ENCODE measurements at regions not wholly inside any gene's neighbourhood (a gene's known extent, or its start where the extent isn't known, plus 50 kb on each side); places are given as distances from the start of the nearest gene placed in this dataset.

GRCh38 chr10:121069061-121069850 is 218.1 kb downstream of the WDR11 start:
- no peak for DNase-seq (ENCODE audit: low read depth in 4 of 4, low spot score in 2 of 4)

- DNase-seq (ENCODE audit: low read depth in 4 of 4, low spot score in 2 of 4), result no peak
Observed at GRCh38 chr10:121070275-121071070, 219.3 kb downstream of the WDR11 start.

- DNase-seq (ENCODE audit: low read depth in 4 of 4, low spot score in 2 of 4), result no peak
Observed at GRCh38 chr10:121071901-121072300, 220.7 kb downstream of the WDR11 start.

GRCh38 chr10:121073728-121074127 is 222.6 kb downstream of the WDR11 start:
- DNase-seq (ENCODE audit: low read depth in 4 of 4, low spot score in 2 of 4), result no peak

- DNase-seq (ENCODE audit: low read depth in 4 of 4, low spot score in 2 of 4), result no peak
Observed at GRCh38 chr10:121076776-121077715, 225.9 kb downstream of the WDR11 start.

GRCh38 chr10:121078036-121078435 is 226.9 kb downstream of the WDR11 start:
- no peak for DNase-seq (ENCODE audit: low read depth in 4 of 4, low spot score in 2 of 4)

GRCh38 chr10:121078672-121079102 is 227.5 kb downstream of the WDR11 start:
- DNase-seq (ENCODE audit: low read depth in 4 of 4, low spot score in 2 of 4), result no peak

GRCh38 chr10:121079226-121079625 is 228.1 kb downstream of the WDR11 start:
- DNase-seq (ENCODE audit: low read depth in 4 of 4, low spot score in 2 of 4), result no peak

- no peak for DNase-seq (ENCODE audit: low read depth in 4 of 4, low spot score in 2 of 4)
Observed at GRCh38 chr10:121080281-121080891, 229.2 kb downstream of the WDR11 start.

- DNase-seq (ENCODE audit: low read depth in 4 of 4, low spot score in 2 of 4), result no peak
Observed at GRCh38 chr10:121081306-121081705, 230.1 kb downstream of the WDR11 start.

GRCh38 chr10:121082984-121083383 is 231.8 kb downstream of the WDR11 start:
- DNase-seq (ENCODE audit: low read depth in 4 of 4, low spot score in 2 of 4), result no peak

- no peak for DNase-seq (ENCODE audit: low read depth in 4 of 4, low spot score in 2 of 4)
Observed at GRCh38 chr10:121084016-121084674, 233.0 kb downstream of the WDR11 start.

GRCh38 chr10:121084675-121085070 is 233.5 kb downstream of the WDR11 start:
- no peak for DNase-seq (ENCODE audit: low read depth in 4 of 4, low spot score in 2 of 4)

- no peak for DNase-seq (ENCODE audit: low read depth in 4 of 4, low spot score in 2 of 4)
Observed at GRCh38 chr10:121085367-121085766, 234.2 kb downstream of the WDR11 start.

- DNase-seq (ENCODE audit: low read depth in 4 of 4, low spot score in 2 of 4), result no peak
Observed at GRCh38 chr10:121087129-121087528, 236.0 kb downstream of the WDR11 start.

GRCh38 chr10:121087688-121088087 is 236.5 kb downstream of the WDR11 start:
- no peak for DNase-seq (ENCODE audit: low read depth in 4 of 4, low spot score in 2 of 4)

GRCh38 chr10:121088524-121088923 is 237.4 kb downstream of the WDR11 start:
- DNase-seq (ENCODE audit: low read depth in 4 of 4, low spot score in 2 of 4), result no peak

GRCh38 chr10:121089434-121089833 is 238.3 kb downstream of the WDR11 start:
- DNase-seq (ENCODE audit: low read depth in 4 of 4, low spot score in 2 of 4), result no peak

GRCh38 chr10:121091961-121092719 is 241.0 kb downstream of the WDR11 start:
- DNase-seq (ENCODE audit: low read depth in 4 of 4, low spot score in 2 of 4), result no peak
